ENCODE measurements at regions not wholly inside any gene's neighbourhood (a gene's known extent, or its start where the extent isn't known, plus 50 kb on each side); places are given as distances from the start of the nearest gene placed in this dataset.
"Not testable (repeated sequence)": the region's sequence is repeated elsewhere in the genome, so short reads cannot be mapped to it uniquely, and the experiment has no call there.

DNA sequence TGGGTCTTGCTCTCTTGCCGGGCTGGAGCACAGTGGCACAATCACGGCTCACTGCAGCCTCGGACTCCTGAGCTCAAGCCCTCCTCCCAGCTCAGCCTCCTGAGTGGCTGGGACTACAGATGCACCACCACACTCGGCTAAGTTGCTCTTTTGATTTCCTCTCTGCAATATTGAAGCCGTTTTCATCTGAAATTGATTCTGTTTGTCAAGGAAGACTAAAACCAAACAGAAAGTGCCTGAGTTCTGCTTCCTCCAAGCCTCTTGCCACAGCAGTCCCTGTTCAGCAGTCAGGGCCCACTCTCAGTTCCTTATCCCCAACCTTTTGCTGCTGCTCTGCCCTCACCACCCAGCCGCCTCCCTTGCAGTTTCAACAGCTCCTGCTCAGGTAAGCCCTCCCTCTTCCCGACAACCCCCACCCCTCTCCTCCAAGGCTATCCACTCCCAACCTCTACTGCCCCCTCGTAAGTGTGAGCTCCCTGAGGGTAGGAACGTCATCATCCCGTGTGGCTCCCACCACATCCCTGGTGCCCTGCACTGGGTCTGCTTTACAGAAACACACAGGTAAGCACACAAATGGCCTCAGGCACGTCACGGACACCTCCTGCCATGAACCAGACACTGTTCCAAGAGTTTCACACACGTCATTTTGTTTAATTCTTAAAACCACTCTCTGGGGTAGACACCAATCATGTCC is 70.7 kb upstream of the TAB2 start:
- no peak overlapping the region for H3K4me3 ChIP-seq (ENCODE audit: control insufficient read depth, low read depth, low read length)
- TF ChIP-seq CTCF (conservative IDR thresholded peaks at IDR 0.05; ENCODE audit: control insufficient read depth, insufficient read depth, low read depth, low read length): no peak
- DNase-seq (ENCODE audit: low read depth): no peak

- no peak for TF ChIP-seq CTCF (conservative IDR thresholded peaks at IDR 0.05; ENCODE audit: control insufficient read depth, insufficient read depth, low read depth, low read length)
- H3K4me3 ChIP-seq (ENCODE audit: control insufficient read depth, low read depth, low read length): no peak overlapping the region
- no peak for DNase-seq (ENCODE audit: low read depth)
Observed at GRCh38 chr6:149247385-149247763, 70.1 kb upstream of the TAB2 start.

DNA sequence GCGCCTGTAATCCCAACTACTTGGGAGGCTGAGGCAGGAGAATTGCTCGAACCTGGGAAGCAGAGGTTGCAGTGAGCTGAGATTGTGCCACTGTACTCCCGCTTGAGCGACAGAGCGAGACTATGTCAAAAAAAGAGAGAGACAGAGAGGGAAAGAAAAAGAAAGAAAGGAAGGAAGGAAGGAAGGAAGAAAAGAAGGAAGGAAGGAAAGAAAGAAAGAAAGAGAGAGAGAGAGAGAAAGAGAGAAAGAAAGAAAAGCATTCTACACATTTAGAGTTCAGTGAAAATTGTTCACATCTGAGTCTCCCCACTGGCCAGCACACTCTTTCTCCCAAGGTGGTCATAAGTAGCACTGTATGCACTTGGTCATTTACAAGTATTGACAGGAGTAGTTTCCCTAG is 69.2 kb upstream of the TAB2 start:
- H3K4me3 ChIP-seq (ENCODE audit: control insufficient read depth, low read depth, low read length); DNase-seq (ENCODE audit: low read depth): not testable (repeated sequence)

GRCh38 chr6:149248693-149249369 is 68.7 kb upstream of the TAB2 start:
- DNase-seq (ENCODE audit: low read depth): no peak
- H3K4me3 ChIP-seq (ENCODE audit: control insufficient read depth, low read depth, low read length): no peak overlapping the region
- no peak for TF ChIP-seq CTCF (conservative IDR thresholded peaks at IDR 0.05; ENCODE audit: control insufficient read depth, insufficient read depth, low read depth, low read length)

DNA sequence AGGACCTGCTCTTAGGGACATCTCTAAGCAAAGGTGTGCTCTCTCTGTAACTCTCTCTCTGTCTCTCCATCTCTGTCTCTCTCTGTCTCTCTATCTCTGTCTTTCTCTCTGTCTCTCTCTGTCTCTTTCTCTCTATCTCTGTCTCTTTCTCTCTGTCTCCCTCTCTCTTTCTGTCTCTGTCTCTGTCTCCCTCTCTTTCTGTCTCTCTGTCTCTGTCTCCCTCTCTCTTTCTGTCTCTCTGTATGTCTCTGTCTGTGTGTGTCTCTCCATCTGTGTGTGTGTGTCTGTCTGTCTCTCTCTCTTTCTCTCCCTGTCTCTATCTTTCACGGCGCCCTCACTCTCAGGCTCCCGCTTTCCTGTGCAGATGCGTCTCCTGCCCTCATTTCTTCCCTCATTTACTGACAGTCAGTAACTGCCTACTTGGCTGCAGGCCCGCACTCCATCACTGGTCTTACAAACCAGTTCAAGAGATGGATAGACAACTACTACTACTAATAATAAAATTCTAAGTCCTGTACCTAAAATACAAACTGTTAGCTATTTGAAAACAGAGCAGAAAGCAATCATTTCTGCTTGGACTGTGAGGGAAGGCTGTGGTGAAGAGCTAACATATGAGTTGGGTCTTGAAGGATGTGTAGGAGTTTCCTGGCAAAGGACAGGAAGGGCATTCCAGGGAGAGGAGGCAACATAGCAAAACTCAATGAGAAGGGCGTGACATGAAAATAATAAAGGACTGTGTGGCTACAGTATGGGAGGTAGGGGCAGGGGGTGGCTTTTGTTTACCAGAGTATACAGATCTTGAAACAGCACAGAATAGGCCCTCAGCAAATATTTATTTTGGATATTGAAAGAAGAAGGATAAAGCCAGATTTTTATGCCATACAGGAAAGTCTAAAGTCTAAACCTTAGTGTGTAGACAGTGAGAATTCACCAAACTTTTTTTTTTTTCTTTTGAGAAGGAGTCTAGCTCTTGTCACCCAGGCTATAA is 67.8 kb upstream of the TAB2 start:
- no peak for TF ChIP-seq CTCF (conservative IDR thresholded peaks at IDR 0.05; ENCODE audit: control insufficient read depth, insufficient read depth, low read depth, low read length)
- H3K4me3 ChIP-seq (ENCODE audit: control insufficient read depth, low read depth, low read length): no peak overlapping the region
- no peak for DNase-seq (ENCODE audit: low read depth)

DNA sequence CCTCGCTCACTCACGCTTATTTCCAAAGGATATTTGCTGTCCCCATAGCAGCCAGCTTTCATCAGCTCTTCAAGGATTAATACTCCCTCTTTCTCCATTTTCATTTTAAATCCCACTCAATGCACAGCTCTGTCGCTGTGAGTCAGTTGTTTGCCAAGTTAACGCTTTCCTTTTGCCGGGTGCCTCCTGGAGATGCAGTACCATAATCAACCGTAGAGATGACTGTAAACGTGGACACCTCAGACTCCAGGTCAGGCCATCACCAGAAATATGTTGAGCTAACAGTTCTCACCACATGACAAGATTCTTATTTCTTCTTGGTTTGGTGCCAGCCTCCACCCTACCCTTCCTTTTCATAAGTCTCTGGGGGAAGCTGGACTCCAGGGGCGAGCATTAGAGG is 66.6 kb upstream of the TAB2 start:
- no peak overlapping the region for H3K4me3 ChIP-seq (ENCODE audit: control insufficient read depth, low read depth, low read length)
- TF ChIP-seq CTCF (conservative IDR thresholded peaks at IDR 0.05; ENCODE audit: control insufficient read depth, insufficient read depth, low read depth, low read length): no peak
- DNase-seq (ENCODE audit: low read depth): no peak

DNA sequence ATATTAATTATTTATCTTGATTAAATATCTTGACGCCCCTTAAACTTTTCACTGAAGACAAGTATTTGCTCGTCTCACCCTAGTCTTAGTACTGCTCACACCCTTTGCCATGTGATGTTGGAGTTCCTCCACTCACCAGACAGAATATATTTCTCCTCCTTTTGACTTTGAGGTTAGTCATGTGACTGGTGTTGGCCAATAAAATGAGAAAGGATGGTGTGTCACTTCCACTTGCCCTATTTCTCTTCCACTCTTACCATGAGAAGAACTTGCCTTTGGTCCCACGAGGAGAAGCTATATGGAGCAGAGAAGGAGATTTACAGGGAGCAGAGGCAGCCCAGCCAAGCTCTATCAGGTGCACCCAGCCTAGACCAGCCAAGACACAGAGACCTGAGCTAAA is 64.9 kb upstream of the TAB2 start:
- no peak for TF ChIP-seq CTCF (conservative IDR thresholded peaks at IDR 0.05; ENCODE audit: control insufficient read depth, insufficient read depth, low read depth, low read length)
- H3K4me3 ChIP-seq (ENCODE audit: control insufficient read depth, low read depth, low read length): no peak overlapping the region
- no peak for DNase-seq (ENCODE audit: low read depth)
